ENCODE measurements at regions not wholly inside any gene's neighbourhood (a gene's known extent, or its start where the extent isn't known, plus 50 kb on each side); places are given as distances from the start of the nearest gene placed in this dataset.

DNA sequence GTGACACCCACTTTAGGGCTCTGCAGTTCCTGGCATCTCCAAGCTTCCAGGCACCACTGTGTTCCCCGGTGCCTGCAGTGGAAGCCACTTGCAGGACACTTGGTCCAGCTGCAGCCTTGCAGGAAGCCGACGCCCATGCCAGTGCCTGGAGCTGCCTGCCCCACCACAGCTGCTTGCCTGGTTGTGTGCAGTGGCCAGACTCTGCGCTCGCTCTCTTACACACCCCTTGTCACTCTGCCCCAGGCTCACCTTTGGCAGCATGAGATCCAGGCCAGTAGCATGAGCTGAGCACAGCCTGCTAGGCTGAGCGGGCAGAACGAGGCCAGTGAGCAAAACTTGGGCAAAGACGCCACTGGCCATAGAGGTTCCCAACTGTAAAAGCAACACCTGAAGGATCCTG lies 57.7 kb downstream of the SLITRK1 start:
- TF ChIP-seq TAF1 (IDR thresholded peaks at IDR 0.05; ENCODE audit: low read depth) (no peak), EZH2 (IDR thresholded peaks at IDR 0.05; ENCODE audit: borderline replicate concordance, insufficient read depth, low read length, poor library complexity, severe bottlenecking) (no peak), RAD21 (conservative IDR thresholded peaks at IDR 0.05) (no peak), POLR2AphosphoS5 (IDR thresholded peaks at IDR 0.05) (no peak), SMC3 (conservative IDR thresholded peaks at IDR 0.05; ENCODE audit: poor library complexity) (no peak), EP300 (conservative IDR thresholded peaks at IDR 0.05; ENCODE audit: poor library complexity, severe bottlenecking) (no peak)
- TF ChIP-seq, protein P1, sequence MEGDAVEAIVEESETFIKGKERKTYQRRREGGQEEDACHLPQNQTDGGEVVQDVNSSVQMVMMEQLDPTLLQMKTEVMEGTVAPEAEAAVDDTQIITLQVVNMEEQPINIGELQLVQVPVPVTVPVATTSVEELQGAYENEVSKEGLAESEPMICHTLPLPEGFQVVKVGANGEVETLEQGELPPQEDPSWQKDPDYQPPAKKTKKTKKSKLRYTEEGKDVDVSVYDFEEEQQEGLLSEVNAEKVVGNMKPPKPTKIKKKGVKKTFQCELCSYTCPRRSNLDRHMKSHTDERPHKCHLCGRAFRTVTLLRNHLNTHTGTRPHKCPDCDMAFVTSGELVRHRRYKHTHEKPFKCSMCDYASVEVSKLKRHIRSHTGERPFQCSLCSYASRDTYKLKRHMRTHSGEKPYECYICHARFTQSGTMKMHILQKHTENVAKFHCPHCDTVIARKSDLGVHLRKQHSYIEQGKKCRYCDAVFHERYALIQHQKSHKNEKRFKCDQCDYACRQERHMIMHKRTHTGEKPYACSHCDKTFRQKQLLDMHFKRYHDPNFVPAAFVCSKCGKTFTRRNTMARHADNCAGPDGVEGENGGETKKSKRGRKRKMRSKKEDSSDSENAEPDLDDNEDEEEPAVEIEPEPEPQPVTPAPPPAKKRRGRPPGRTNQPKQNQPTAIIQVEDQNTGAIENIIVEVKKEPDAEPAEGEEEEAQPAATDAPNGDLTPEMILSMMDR (IDR thresholded peaks at IDR 0.05; ENCODE audit: poor library complexity, severe bottlenecking): no peak
